Activated CD8-positive, alpha-beta memory T cell treated with anti-CD3 and anti-CD28 coated beads, Interleukin-2, amount 50 U/mL, for 24 hours (primary cell): ENCODE measurements at regions not wholly inside any gene's neighbourhood (a gene's known extent, or its start where the extent isn't known, plus 50 kb on each side); places are given as distances from the start of the nearest gene placed in this dataset.
"Not testable (repeated sequence)": the region's sequence is repeated elsewhere in the genome, so short reads cannot be mapped to it uniquely, and the experiment has no call there.

ENCODE experiments used
- DNase-seq: peaks from one replicate; pipeline ENCODE4 v3.0.0-alpha.2; 2020; ENCODE audit errors: extremely low read depth

GRCh38 chr13:44848920-44849676 lies 140.2 kb downstream of the NUFIP1 start:
- DNase-seq: no peak

GRCh38 chr13:44845281-44846058 lies 143.8 kb downstream of the NUFIP1 start:
- not testable (repeated sequence) for DNase-seq

DNA sequence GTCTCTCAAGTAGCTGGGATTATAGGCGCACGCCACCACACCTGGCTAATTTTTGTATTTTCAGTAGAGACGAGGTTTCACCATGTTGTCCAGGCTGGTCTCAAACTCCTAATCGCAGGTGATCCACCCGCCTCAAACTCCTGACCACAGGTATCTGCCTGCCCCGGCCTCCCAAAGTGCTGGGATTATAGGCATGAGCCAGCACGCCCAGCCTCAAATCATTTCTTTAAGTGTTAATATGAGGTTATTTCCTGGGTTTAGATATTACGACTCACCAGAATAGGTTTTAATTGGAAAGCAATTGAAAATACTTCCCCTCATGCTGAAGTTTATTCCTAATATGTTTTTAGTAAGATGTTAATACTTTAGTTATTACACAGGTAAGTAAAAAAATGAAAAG lies 144.5 kb downstream of the NUFIP1 start:
- DNase-seq: no peak

DNA sequence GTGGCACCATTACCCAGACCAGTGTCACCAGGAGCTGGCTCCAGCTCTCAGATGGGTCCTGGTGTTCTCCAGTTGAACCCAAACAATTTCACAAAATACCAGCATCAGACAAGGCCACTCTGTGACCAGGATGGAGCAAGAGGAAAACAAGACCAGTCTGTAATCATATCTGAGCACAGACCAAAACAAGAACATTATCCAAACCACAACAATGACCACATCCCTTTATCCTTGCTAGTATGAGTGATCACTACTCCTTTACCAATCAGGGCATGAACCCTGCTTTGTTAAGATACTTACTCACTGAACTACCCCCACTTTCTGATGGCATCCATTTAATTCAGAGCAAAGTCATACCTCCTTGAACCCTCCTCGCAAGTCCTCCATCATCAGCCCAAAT lies 145.9 kb downstream of the NUFIP1 start:
- DNase-seq: no peak

GRCh38 chr13:44842158-44842557 lies 147.1 kb downstream of the NUFIP1 start:
- no peak for DNase-seq

DNA sequence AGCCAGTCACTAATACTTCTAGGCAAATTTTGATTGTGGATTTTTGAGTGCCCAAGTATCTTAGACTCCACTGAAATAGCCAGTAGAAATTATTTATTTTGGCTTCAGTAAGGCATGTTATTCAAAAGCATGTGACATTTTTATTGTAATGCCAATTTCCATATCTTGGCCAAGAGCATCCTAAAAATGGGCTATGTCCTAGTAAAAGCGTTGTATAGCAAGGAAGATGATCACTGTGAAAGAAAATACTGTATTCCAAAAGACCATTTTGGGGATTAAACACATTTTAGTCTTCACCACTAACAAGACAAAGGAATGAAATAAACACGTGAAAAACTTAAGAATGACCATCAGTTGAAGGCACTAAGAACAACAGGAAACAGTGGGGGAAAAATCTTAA lies 149.1 kb downstream of the NUFIP1 start:
- DNase-seq: no peak

- no peak for DNase-seq
These were observed 152.0 kb downstream of the NUFIP1 start for GRCh38 chr13:44837250-44837649.

DNA sequence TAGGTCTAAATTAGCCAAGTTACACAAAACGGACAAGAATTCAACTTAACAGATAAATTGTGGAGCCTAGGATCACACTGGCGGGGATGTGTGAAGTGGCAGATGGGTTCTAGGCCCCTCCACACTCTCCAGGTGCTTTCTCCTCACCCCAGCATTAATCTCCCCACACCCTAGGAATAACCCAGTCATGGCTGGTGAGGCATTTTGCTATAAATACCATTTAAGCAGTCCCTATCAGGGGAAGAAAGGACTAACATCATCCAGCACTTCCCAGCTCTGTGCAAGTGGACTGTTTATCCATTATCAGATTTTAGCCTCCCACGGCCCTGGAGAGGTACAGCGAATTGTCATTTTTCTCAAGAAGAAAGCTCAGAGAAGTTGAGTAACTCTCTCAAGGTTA lies 154.9 kb downstream of the NUFIP1 start:
- no peak for DNase-seq

DNA sequence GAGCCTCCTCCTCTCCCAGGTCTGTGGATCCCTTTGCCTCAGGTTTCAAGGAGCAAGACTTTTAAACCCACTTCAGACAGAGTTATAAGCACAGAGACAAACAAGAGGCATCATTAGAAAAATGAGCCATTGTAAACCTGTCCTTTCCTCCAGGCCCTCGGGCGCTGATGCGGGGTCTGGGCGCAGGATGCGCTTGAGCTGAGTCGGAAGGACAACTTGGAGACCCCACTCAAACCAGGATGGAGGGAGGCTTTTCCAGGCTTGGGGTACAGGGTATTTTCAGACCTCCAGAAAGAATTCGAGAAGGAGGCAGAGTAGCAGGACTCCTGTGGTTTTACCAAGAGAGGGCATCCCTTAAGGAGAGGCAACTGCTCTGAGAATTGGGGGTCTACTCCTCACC lies 155.6 kb downstream of the NUFIP1 start:
- no peak for DNase-seq

GRCh38 chr13:44833139-44833538 lies 156.1 kb downstream of the NUFIP1 start:
- DNase-seq: no peak

- DNase-seq: no peak
These were observed 162.5 kb downstream of the NUFIP1 start for GRCh38 chr13:44826591-44827350.

- no peak for DNase-seq
These were observed 163.3 kb downstream of the NUFIP1 start for GRCh38 chr13:44825953-44826352.

DNA sequence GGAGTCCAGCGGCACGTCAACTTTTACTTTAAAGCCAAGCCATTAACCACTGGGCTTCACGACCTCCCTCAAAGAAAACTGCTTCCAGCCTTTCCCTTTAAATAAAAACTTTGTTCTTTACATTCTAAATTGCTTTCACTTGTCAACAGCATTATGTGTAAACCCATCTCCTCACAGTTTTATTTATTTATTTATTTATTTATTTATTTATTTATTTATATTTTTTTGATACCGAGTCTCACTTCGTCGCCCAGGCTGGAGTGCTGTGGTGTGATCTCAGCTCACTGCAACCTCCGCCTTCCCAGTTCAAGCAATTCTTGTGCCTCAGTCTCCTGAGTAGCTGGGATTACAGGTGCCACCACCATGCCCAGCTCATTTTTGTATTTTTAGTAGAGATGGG lies 165.7 kb downstream of the NUFIP1 start:
- DNase-seq: not testable (repeated sequence)

DNA sequence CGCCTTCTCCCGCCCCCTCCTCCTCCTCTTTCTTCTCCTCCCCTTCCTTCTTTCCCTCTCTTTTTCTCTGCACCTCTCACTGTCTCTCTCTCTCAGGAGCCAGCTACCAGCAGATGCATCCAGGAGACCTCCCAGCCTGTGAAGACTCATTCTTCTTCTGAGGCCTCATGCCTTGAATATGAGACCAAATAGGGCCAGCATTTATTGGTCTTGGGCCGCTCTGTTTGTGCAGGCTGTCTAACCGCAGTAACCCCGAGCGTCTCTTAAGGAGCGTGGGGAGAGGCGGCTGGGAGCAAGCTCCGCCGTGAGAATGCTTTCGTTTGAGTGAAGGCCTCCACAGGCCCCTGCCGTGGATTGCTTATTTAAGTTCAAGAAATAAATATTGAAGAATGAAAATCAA lies 167.0 kb downstream of the NUFIP1 start:
- DNase-seq: no peak

- no peak for DNase-seq
These were observed 169.5 kb downstream of the NUFIP1 start for GRCh38 chr13:44819772-44820171.

GRCh38 chr13:44819245-44819644 lies 170.0 kb downstream of the NUFIP1 start:
- DNase-seq: no peak

GRCh38 chr13:44818428-44818827 lies 170.8 kb downstream of the NUFIP1 start:
- no peak for DNase-seq

- DNase-seq: no peak
These were observed 171.3 kb downstream of the NUFIP1 start for GRCh38 chr13:44818016-44818415.

DNA sequence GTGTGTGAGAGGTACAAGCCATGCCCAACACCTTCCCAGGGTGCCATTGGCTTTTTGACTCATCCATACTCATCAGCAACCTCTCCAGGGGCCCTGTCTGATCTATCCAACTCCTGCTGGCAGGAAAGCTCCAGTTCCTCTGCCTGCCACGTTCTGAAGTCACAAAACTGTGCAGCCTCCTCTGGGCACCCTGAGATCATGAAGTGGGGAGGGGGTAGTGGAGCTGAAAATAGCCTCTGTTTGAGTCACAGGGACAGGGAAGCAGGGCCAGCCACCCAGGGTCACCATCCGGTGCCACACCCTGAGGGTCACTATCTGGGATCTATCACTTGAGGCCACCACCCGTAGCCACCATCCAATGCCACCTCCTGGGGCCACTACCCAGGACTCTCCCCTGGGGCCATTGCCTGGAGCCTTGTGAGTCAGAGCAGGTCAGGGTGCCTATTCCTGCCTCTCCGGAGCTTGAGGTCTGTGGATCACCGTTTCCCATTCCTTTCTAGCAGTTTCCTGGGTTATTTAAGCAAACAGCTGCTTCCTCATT lies 172.1 kb downstream of the NUFIP1 start:
- DNase-seq: no peak

GRCh38 chr13:44816701-44817100 lies 172.6 kb downstream of the NUFIP1 start:
- no peak for DNase-seq

DNA sequence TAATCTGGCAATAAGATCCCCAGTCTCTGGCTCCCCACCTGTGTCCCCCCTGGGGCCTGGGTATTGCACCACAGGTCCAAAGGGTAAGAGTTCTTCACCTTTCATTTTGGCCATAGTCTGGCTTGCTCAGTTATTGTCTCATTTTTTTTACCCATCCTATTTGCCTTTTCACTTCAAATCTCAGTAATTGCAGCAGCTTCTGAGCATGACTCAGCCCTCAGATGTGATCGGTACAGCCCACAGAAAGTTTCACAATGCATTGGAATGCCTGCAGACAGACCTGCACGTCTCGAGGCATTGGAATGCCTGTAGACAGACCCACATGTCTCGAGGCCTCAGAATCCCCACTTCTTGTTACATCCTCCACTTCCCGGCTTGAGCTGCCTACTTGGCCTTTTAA lies 173.6 kb downstream of the NUFIP1 start:
- DNase-seq: no peak

GRCh38 chr13:44814836-44815235 lies 174.4 kb downstream of the NUFIP1 start:
- no peak for DNase-seq
